Neural cell (in vitro differentiated cells): ENCODE measurements at regions not wholly inside any gene's neighbourhood (a gene's known extent, or its start where the extent isn't known, plus 50 kb on each side); places are given as distances from the start of the nearest gene placed in this dataset.

Experiments used
- H2AFZ ChIP-seq: fragments of 200-600, 300-800 bp; sonication (generic), shearing (Covaris generic); 2 replicates; pipeline ENCODE4 v1.6.0; 2014; ENCODE audit warnings: low read depth, mild to moderate bottlenecking, antibody characterized with exemption, low read length, moderate library complexity
- H3F3A ChIP-seq: fragments of 200-600 bp; shearing (Covaris generic); 2 replicates; pipeline ENCODE4 v1.6.1; 2016; ENCODE audit warnings: mild to moderate bottlenecking, moderate library complexity, mixed read lengths, antibody characterized with exemption, low read length; ENCODE audit not compliant: insufficient read depth, poor library complexity, severe bottlenecking
- H3K27ac ChIP-seq: fragments of 200-600, 300-800 bp; sonication (generic), shearing (Covaris generic); 2 replicates; pipeline ENCODE4 v1.5.1; 2014; ENCODE audit warnings: mild to moderate bottlenecking, low read length, moderate library complexity
- H3K27me3 ChIP-seq: fragments of 300-800, 200-600 bp; sonication (generic), shearing (Covaris generic); 2 replicates; pipeline ENCODE4 v1.6.0; 2014; ENCODE audit warnings: mild to moderate bottlenecking, low read depth, low read length, moderate library complexity; ENCODE audit not compliant: insufficient read depth
- H3K36me3 ChIP-seq: fragments of 300-800, 200-600 bp; sonication (generic), shearing (Covaris generic); 2 replicates; pipeline ENCODE4 v1.5.1; 2014; ENCODE audit warnings: mild to moderate bottlenecking, antibody characterized with exemption, low read length, moderate library complexity; ENCODE audit not compliant: insufficient read depth
- H3K4me2 ChIP-seq: fragments of 300-800, 200-600 bp; sonication (generic), shearing (Covaris generic); 2 replicates; pipeline ENCODE4 v1.6.0; 2014; ENCODE audit warnings: mild to moderate bottlenecking, low read length
- H3K4me3 ChIP-seq: fragments of 300-800, 200-600 bp; sonication (generic), shearing (Covaris generic); 2 replicates; pipeline ENCODE4 v1.5.1; 2014; ENCODE audit warnings: mild to moderate bottlenecking, low read length, moderate library complexity
- H3K79me2 ChIP-seq: fragments of 200-600 bp; shearing (Covaris generic); replicated peaks from 2 replicates; pipeline ENCODE4 v1.6.0; 2014; ENCODE audit warnings: mild to moderate bottlenecking, low read length, moderate library complexity; ENCODE audit not compliant: insufficient read depth
- H3K9ac ChIP-seq: fragments of 300-800, 200-600 bp; sonication (generic), shearing (Covaris generic); 2 replicates; pipeline ENCODE4 v1.6.1; 2016; ENCODE audit warnings: mild to moderate bottlenecking, low read length, mixed read lengths
- H3K9me2 ChIP-seq: fragments of 200-600 bp; shearing (Covaris generic); 2 replicates; pipeline ENCODE4 v1.6.1; 2016; ENCODE audit warnings: mild to moderate bottlenecking, low read length, mixed read lengths; ENCODE audit not compliant: insufficient read depth
- H3K9me3 ChIP-seq: fragments of 200-600, 300-800 bp; sonication (generic), shearing (Covaris generic); 2 replicates; pipeline ENCODE4 v1.6.1; 2016; ENCODE audit warnings: mild to moderate bottlenecking, mixed run types, low read length, moderate library complexity, mixed read lengths
- H4K20me1 ChIP-seq: fragments of 200-600 bp; shearing (Covaris generic); 2 replicates; pipeline ENCODE4 v1.6.1; 2016; ENCODE audit warnings: mild to moderate bottlenecking, mixed run types; ENCODE audit not compliant: insufficient read depth
- EP300 ChIP-seq: fragments of 450-650 bp; conservative IDR thresholded peaks from 2 replicates; pipeline ENCODE4 v1.6.1; 2014; ENCODE audit warnings: antibody characterized with exemption, mild to moderate bottlenecking, moderate library complexity; ENCODE audit not compliant: poor library complexity, severe bottlenecking
- EZH2 ChIP-seq: fragments of 200-600, 300-800 bp; shearing (Covaris generic), sonication (generic); IDR thresholded peaks from 2 replicates; pipeline ENCODE4 v1.6.1; 2014; ENCODE audit warnings: antibody characterized with exemption, low read length, borderline replicate concordance, mild to moderate bottlenecking; ENCODE audit not compliant: insufficient read depth, poor library complexity, severe bottlenecking
- MXI1 ChIP-seq: fragments of 450-650 bp; conservative IDR thresholded peaks from 2 replicates; pipeline ENCODE4 v1.6.1; 2014; ENCODE audit warnings: antibody characterized with exemption, mild to moderate bottlenecking; ENCODE audit not compliant: poor library complexity, severe bottlenecking
- POLR2AphosphoS5 ChIP-seq: IDR thresholded peaks from 2 replicates; pipeline ENCODE4 v1.6.1; 2012
- RAD21 ChIP-seq: fragments of 450-650 bp; conservative IDR thresholded peaks from 2 replicates; pipeline ENCODE4 v1.6.1; 2014; ENCODE audit warnings: antibody characterized with exemption, mild to moderate bottlenecking, moderate library complexity
- SMC3 ChIP-seq: fragments of 450-650 bp; conservative IDR thresholded peaks from 2 replicates; pipeline ENCODE4 v1.6.1; 2014; ENCODE audit warnings: antibody characterized with exemption, mild to moderate bottlenecking, moderate library complexity; ENCODE audit not compliant: poor library complexity
- TAF1 ChIP-seq: IDR thresholded peaks from 2 replicates; pipeline ENCODE4 v1.6.1; 2012; ENCODE audit warnings: low read depth
- TF ChIP-seq, protein P1 (sequence below): IDR thresholded peaks from 2 replicates; pipeline ENCODE4 v1.6.1; 2012; ENCODE audit warnings: borderline replicate concordance
- TF ChIP-seq, protein P2 (sequence below): fragments of 450-650 bp; IDR thresholded peaks from 2 replicates; pipeline ENCODE4 v1.5.1; 2014; ENCODE audit warnings: antibody characterized with exemption, mild to moderate bottlenecking, moderate library complexity; ENCODE audit not compliant: poor library complexity, severe bottlenecking

DNA sequence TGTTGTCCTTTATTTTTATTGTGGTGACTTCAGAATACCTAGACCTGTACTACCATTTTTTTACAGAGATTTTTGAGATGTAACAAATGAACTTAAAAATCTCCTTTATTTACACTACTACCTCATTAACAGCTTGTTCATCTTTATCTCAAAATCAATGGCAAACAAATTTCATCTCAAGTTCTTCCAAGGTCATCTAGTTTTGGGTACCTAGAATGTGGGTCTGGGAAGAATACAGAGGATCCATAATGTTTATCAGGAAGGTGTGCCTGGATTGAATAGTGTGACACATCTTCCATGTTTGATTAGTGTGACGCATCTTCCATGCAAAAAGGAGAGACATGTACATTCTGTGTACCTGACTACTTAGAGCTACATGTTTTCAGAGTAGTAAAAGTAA, 63.3 kb upstream of the CCDC179 start:
- Histone ChIP-seq H3K79me2 (no peaks in the 10 kb centered on the region), H3K9ac (no peak overlapping the region), H2AFZ (no peak overlapping the region), H3K4me2 (no peak overlapping the region), H3K27ac (no peak overlapping the region), H3K4me3 (no peak overlapping the region), H3K9me3 (no peaks in the 10 kb centered on the region), H3K27me3 (no peaks in the 10 kb centered on the region), H3K36me3 (no peaks in the 10 kb centered on the region), H3K9me2 (no peaks in the 10 kb centered on the region), H4K20me1 (no peaks in the 10 kb centered on the region), H3F3A (no peaks in the 10 kb centered on the region)
- TF ChIP-seq, protein P1, sequence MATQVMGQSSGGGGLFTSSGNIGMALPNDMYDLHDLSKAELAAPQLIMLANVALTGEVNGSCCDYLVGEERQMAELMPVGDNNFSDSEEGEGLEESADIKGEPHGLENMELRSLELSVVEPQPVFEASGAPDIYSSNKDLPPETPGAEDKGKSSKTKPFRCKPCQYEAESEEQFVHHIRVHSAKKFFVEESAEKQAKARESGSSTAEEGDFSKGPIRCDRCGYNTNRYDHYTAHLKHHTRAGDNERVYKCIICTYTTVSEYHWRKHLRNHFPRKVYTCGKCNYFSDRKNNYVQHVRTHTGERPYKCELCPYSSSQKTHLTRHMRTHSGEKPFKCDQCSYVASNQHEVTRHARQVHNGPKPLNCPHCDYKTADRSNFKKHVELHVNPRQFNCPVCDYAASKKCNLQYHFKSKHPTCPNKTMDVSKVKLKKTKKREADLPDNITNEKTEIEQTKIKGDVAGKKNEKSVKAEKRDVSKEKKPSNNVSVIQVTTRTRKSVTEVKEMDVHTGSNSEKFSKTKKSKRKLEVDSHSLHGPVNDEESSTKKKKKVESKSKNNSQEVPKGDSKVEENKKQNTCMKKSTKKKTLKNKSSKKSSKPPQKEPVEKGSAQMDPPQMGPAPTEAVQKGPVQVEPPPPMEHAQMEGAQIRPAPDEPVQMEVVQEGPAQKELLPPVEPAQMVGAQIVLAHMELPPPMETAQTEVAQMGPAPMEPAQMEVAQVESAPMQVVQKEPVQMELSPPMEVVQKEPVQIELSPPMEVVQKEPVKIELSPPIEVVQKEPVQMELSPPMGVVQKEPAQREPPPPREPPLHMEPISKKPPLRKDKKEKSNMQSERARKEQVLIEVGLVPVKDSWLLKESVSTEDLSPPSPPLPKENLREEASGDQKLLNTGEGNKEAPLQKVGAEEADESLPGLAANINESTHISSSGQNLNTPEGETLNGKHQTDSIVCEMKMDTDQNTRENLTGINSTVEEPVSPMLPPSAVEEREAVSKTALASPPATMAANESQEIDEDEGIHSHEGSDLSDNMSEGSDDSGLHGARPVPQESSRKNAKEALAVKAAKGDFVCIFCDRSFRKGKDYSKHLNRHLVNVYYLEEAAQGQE: no peak
- TF ChIP-seq RAD21 (no peak), MXI1 (no peak), TAF1 (no peak), EZH2 (no peak), SMC3 (no peak), POLR2AphosphoS5 (no peak), EP300 (no peak)
- TF ChIP-seq, protein P2, sequence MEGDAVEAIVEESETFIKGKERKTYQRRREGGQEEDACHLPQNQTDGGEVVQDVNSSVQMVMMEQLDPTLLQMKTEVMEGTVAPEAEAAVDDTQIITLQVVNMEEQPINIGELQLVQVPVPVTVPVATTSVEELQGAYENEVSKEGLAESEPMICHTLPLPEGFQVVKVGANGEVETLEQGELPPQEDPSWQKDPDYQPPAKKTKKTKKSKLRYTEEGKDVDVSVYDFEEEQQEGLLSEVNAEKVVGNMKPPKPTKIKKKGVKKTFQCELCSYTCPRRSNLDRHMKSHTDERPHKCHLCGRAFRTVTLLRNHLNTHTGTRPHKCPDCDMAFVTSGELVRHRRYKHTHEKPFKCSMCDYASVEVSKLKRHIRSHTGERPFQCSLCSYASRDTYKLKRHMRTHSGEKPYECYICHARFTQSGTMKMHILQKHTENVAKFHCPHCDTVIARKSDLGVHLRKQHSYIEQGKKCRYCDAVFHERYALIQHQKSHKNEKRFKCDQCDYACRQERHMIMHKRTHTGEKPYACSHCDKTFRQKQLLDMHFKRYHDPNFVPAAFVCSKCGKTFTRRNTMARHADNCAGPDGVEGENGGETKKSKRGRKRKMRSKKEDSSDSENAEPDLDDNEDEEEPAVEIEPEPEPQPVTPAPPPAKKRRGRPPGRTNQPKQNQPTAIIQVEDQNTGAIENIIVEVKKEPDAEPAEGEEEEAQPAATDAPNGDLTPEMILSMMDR: no peak

DNA sequence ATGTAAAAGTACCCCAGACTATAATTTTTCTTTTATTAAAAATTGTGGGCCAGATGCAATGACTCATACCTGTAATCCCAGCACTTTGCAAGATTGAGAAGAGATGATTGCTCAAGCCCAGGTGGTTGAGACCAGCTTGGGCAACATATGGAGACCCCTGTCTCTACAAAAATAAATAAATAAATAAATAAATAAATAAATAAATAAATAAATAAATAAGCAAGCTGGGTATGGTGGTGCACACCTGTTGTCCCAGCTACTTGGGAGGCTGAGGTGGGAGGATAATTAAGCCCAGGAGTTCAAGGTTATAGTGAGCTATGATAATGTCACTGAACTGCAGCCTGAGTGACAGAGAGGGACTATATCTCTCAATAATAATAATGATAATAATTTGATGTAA, 66.1 kb upstream of the CCDC179 start:
- no peaks in the 10 kb centered on the region for H4K20me1 ChIP-seq
- TF ChIP-seq SMC3 (no peak), MXI1 (no peak), POLR2AphosphoS5 (no peak), EP300 (no peak), TAF1 (no peak), EZH2 (no peak), RAD21 (no peak)
- TF ChIP-seq, protein P2: no peak
- TF ChIP-seq, protein P1: no peak
- no peaks in the 10 kb centered on the region for H3K9me3 ChIP-seq
- no peak overlapping the region for H3K27ac ChIP-seq
- no peaks in the 10 kb centered on the region for H3F3A ChIP-seq
- H2AFZ ChIP-seq: no peak overlapping the region
- H3K9me2 ChIP-seq: no peaks in the 10 kb centered on the region
- H3K9ac ChIP-seq: no peak overlapping the region
- H3K27me3 ChIP-seq: no peaks in the 10 kb centered on the region
- H3K36me3 ChIP-seq: no peaks in the 10 kb centered on the region
- H3K4me2 ChIP-seq: no peak overlapping the region
- no peaks in the 10 kb centered on the region for H3K79me2 ChIP-seq
- no peak overlapping the region for H3K4me3 ChIP-seq
